GDM1 (cell line): ENCODE measurements at regions not wholly inside any gene's neighbourhood (a gene's known extent, or its start where the extent isn't known, plus 50 kb on each side); places are given as distances from the start of the nearest gene placed in this dataset.
"Not testable (repeated sequence)": the region's sequence is repeated elsewhere in the genome, so short reads cannot be mapped to it uniquely, and the experiment has no call there.

Experiments used
- DNase-seq: peaks from one replicate; lab custom pipeline; 2025; lab: John Stamatoyannopoulos, UW

- no peak for DNase-seq
Measured at GRCh38 chr14:97143456-97143855, 346.3 kb downstream of the VRK1 start.

- not testable (repeated sequence) for DNase-seq
Measured at GRCh38 chr14:97148021-97148420, 350.8 kb downstream of the VRK1 start.

GRCh38 chr14:97149775-97150174, 352.6 kb downstream of the VRK1 start:
- DNase-seq = no peak

GRCh38 chr14:97153527-97153926, 356.3 kb downstream of the VRK1 start:
- DNase-seq = no peak

GRCh38 chr14:97155320-97155719, 358.1 kb downstream of the VRK1 start:
- DNase-seq = no peak

- DNase-seq = no peak
Measured at GRCh38 chr14:97155814-97156213, 358.6 kb downstream of the VRK1 start.

- DNase-seq = no peak
Measured at GRCh38 chr14:97156705-97157104, 359.5 kb downstream of the VRK1 start.

GRCh38 chr14:97158102-97158501, 360.9 kb downstream of the VRK1 start:
- no peak for DNase-seq

- DNase-seq = no peak
Measured at GRCh38 chr14:97159124-97159523, 361.9 kb downstream of the VRK1 start.

- no peak for DNase-seq
Measured at GRCh38 chr14:97162621-97163020, 365.4 kb downstream of the VRK1 start.

GRCh38 chr14:97164021-97164420, 366.8 kb downstream of the VRK1 start:
- no peak for DNase-seq

GRCh38 chr14:97166497-97166896, 369.3 kb downstream of the VRK1 start:
- DNase-seq = no peak

GRCh38 chr14:97167577-97167976, 370.4 kb downstream of the VRK1 start:
- DNase-seq = not testable (repeated sequence)

GRCh38 chr14:97172644-97173043, 375.5 kb downstream of the VRK1 start:
- DNase-seq = no peak

GRCh38 chr14:97177016-97177415, 379.8 kb downstream of the VRK1 start:
- no peak for DNase-seq

GRCh38 chr14:97177635-97178034, 380.5 kb downstream of the VRK1 start:
- no peak for DNase-seq

GRCh38 chr14:97178781-97179180, 381.6 kb downstream of the VRK1 start:
- no peak for DNase-seq

GRCh38 chr14:97179573-97179972, 382.4 kb downstream of the VRK1 start:
- peak; percentile 15 for DNase-seq

- peak; percentile 18 for DNase-seq
Measured at GRCh38 chr14:97180304-97181200, 383.4 kb downstream of the VRK1 start.

GRCh38 chr14:97185186-97185585, 388.0 kb downstream of the VRK1 start:
- DNase-seq = peak; percentile 8

- no peak for DNase-seq
Measured at GRCh38 chr14:97187916-97188315, 390.7 kb downstream of the VRK1 start.

- DNase-seq = no peak
Measured at GRCh38 chr14:97196336-97196735, 399.2 kb downstream of the VRK1 start.

GRCh38 chr14:97198813-97199212, 401.6 kb downstream of the VRK1 start:
- no peak for DNase-seq

- DNase-seq = no peak
Measured at GRCh38 chr14:97200245-97200644, 403.1 kb downstream of the VRK1 start.
